Psoas muscle (tissue), 7 donors: ENCODE measurements at regions not wholly inside any gene's neighbourhood (a gene's known extent, or its start where the extent isn't known, plus 50 kb on each side); places are given as distances from the start of the nearest gene placed in this dataset.

Experiments used
- ATAC-seq, 4 donors: fragments of 200-7000 bp; cut with Tn5 transposase; one replicate each; pipeline ENCODE4 v1.9.1; 2020; ENCODE audit warnings: moderate library complexity in 3 of 4, mild to moderate bottlenecking in 2 of 4
- DNase-seq, 2 donors: peaks; one replicate each; pipeline ENCODE4 v3.0.0-alpha.2; 2020
- H3K27ac ChIP-seq: fragments of 200-600 bp; one replicate; pipeline ENCODE4 v1.8.0; 2022
- H3K27me3 ChIP-seq, 3 donors: fragments of 200-600 bp in 1 of 3; one replicate each; pipeline versions ENCODE4 v1.6.1 to v1.8.0; 2013 to 2022; ENCODE audit warnings: low read length in 2 of 3, mild to moderate bottlenecking in 2 of 3, moderate library complexity in 1 of 3; ENCODE audit not compliant: insufficient read depth in 3 of 3
- H3K36me3 ChIP-seq, 2 donors: fragments of 200-600 bp in 1 of 2; one replicate each; pipeline versions ENCODE4 v1.6.1 to v1.8.0; 2013 to 2022; ENCODE audit warnings: low read depth in 1 of 2, mild to moderate bottlenecking in 1 of 2, moderate library complexity in 1 of 2; ENCODE audit not compliant: insufficient read depth in 1 of 2
- H3K4me1 ChIP-seq: fragments of 200-600 bp; one replicate; pipeline ENCODE4 v1.8.0; 2022
- H3K4me3 ChIP-seq: fragments of 200-600 bp; one replicate; pipeline ENCODE4 v1.8.0; 2022; ENCODE audit warnings: mild to moderate bottlenecking
- H3K9me3 ChIP-seq: fragments of 200-600 bp; one replicate; pipeline ENCODE4 v1.8.0; 2022
- CTCF ChIP-seq: fragments of 200-600 bp; IDR thresholded peaks from one replicate; pipeline ENCODE4 v1.8.0; 2022; ENCODE audit warnings: antibody characterized with exemption
- WGBS, 3 donors: extraction: QIAGEN DNeasy Blood & Tissue Kit; methylation state at CpG; one replicate each; pipeline versions ENCODE4 v1.1.6 to v1.1.7; 2013; 5-methylcytosine and 5-hydroxymethylcytosine counted together
- intact Hi-C, 2 donors: fragments of 100-400 bp; cut with DNase I; formaldehyde crosslinking; loops; one replicate each; pipeline versions ENCODE4 v1.11.0 to v1.14.2; 2022
- donor health status: healthy with polysubstance abuse.
- donor health status: DM: no; HTN: no; CAD: no; lungs with moderate emphysema.
- donor health status: Bipolar disorder and iron deficiency.
- donor health status: healthy.
- donor health status: DM: yes; HTN: yes; CAD: no.
- donor health status: DM: no; HTN: no; CAD: no.
- donor health status: DM: yes; HTN: yes; CAD: no.

- no peak for TF ChIP-seq CTCF
- ATAC-seq: no peak
- intact Hi-C loops: loop anchor here (5.0 to 10.0 kb wide), 4 partner anchors 162 to 929 kb away; no protein-coding TSS in a partner anchor
- no peak for DNase-seq
- H3K9me3 ChIP-seq: no peaks in the 10 kb centered on the region
- H3K4me3 ChIP-seq: no peak overlapping the region
- H3K36me3 ChIP-seq: no peaks in the 10 kb centered on the region
- H3K27ac ChIP-seq: no peak overlapping the region
- WGBS, 3 donors: 62 to 79% (median 73%) methylated on average over 3 of the region's 3 CpGs
- no peaks in the 10 kb centered on the region for H3K27me3 ChIP-seq
- H3K4me1 ChIP-seq: no peaks in the 10 kb centered on the region
Observed at GRCh38 chr1:43074244-43074643, 97.8 kb downstream of the EBNA1BP2 start.

- DNase-seq (peak; percentile 57 to 69), ATAC-seq (peak; percentile 82 to 94 (median 87))
- Histone ChIP-seq H3K4me1 (no peaks in the 10 kb centered on the region), H3K27ac (no peak overlapping the region), H3K4me3 (no peak overlapping the region), H3K27me3 (peaks cover 0 to 5% (median 0%) of the 10 kb centered on the region in 3 donors), H3K36me3 (no peaks in the 10 kb centered on the region), H3K9me3 (no peaks in the 10 kb centered on the region)
- peak; percentile 87 for TF ChIP-seq CTCF
- 20 to 29% (median 21%) methylated on average over 8 of the region's 8 CpGs for WGBS, 3 donors
- intact Hi-C loops: loop anchor here (1.0 to 10.0 kb wide), 6 partner anchors 161 to 929 kb away; no protein-coding TSS in a partner anchor
Observed at GRCh38 chr1:43073490-43074230, 98.4 kb downstream of the EBNA1BP2 start.

GRCh38 chr1:43072314-43072713 lies 99.8 kb downstream of the EBNA1BP2 start:
- TF ChIP-seq CTCF: no peak
- Histone ChIP-seq H3K4me1 (no peaks in the 10 kb centered on the region), H3K4me3 (no peak overlapping the region), H3K27me3 (peaks cover 0 to 13% (median 0%) of the 10 kb centered on the region in 3 donors), H3K36me3 (no peaks in the 10 kb centered on the region), H3K9me3 (no peaks in the 10 kb centered on the region), H3K27ac (no peak overlapping the region)
- ATAC-seq (no peak), DNase-seq (no peak)
- intact Hi-C loops: loop anchor here (2.0 to 10.0 kb wide), 5 partner anchors 160 to 928 kb away; no protein-coding TSS in a partner anchor
- WGBS, 3 donors: 87 to 90% (median 88%) methylated on average over 4 of the region's 4 CpGs

GRCh38 chr1:43071241-43071640 lies 100.8 kb downstream of the EBNA1BP2 start:
- intact Hi-C loops: loop anchor here (5.0 to 10.0 kb wide), 4 partner anchors 159 to 926 kb away; no protein-coding TSS in a partner anchor
- WGBS, 3 donors: 68 to 97% (median 85%) methylated on average over 2 of the region's 2 CpGs
- Histone ChIP-seq H3K27ac (no peak overlapping the region), H3K9me3 (no peaks in the 10 kb centered on the region), H3K36me3 (no peaks in the 10 kb centered on the region), H3K4me1 (no peaks in the 10 kb centered on the region), H3K4me3 (no peak overlapping the region), H3K27me3 (peaks cover 0 to 19% (median 0%) of the 10 kb centered on the region in 3 donors)
- no peak for TF ChIP-seq CTCF
- DNase-seq (no peak), ATAC-seq (no peak)
